GM04504 (cell line): ENCODE measurements at regions not wholly inside any gene's neighbourhood (a gene's known extent, or its start where the extent isn't known, plus 50 kb on each side); places are given as distances from the start of the nearest gene placed in this dataset.
"Not testable (repeated sequence)": the region's sequence is repeated elsewhere in the genome, so short reads cannot be mapped to it uniquely, and the experiment has no call there.

Experiments used
- DNase-seq: peaks from one replicate; pipeline ENCODE4 v3.0.0-alpha.2; 2012; ENCODE audit warnings: low read depth

DNA sequence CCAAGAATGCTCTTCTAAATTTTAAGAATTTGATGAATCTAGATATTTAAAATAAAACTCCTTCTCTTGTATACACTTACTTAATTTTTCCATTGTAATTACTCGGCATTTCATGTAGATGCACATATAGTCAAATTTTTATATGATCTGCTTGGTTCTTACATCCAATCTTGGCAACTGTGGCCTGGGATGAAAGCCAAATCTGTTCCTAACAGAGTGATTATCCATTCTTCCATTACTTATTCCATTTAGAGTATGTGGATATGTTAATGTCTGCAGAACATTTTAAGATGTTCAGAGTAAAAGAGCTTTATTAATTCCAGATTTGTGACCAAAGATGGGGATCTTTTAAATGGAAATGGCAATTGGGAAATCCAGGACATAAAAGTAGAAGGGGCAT lies 144.1 kb upstream of the PDE7B start:
- DNase-seq: no peak

DNA sequence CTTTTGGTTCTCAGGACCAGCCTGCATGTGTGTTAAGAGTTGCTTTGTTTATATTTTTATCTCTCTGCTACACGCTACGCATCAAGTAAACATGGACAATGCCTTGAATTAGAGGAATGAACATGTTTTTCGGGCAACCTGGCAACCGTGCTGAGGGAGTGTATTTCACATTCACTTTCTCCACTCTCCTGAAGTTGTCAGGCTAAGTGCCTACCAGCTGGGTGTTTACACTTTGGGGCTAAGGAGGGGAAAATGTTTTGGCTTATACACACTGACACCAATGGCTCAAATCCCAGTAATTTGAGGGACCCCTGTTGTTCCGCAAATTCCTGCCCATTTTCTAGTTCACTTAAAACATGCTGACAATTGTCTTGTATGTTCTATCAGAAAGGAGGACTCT lies 141.5 kb upstream of the PDE7B start:
- no peak for DNase-seq

DNA sequence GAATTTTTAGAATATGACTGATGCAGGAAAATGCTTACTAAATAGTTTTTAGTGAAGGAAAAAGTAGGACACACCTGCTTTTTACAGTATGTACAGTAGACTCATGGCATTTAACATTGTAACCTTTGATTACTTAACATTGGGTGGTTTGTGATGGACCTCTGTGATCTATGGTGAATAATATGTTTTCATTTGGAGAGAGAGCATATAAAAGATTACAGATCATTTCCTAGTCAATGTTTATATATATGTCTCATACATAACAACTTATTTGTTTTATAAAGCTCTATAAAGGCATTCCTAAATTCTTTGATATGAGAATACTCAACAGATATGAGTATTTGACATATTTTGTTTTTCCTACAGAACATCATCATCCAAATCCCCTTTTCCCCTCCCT lies 129.3 kb upstream of the PDE7B start:
- DNase-seq: no peak

DNA sequence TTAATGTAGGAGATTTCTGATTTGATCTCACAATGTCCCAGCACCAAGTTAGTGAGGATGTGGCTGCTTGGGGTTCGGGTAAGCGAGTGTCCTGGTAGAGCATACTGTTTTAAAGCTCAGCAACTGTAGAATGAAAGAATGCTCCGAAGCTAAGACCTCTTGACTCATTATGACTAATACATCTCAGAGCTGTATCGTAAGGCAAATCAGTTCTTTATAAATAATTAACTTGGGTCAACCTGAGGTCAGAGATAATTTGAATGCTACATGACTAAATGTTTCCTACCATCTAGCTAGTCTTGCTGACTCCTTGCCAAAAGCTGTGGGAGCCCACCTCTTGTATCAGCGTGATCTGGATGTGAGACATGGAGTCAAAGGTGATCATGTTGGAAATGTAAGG lies 128.8 kb upstream of the PDE7B start:
- DNase-seq: peak; percentile 48

DNA sequence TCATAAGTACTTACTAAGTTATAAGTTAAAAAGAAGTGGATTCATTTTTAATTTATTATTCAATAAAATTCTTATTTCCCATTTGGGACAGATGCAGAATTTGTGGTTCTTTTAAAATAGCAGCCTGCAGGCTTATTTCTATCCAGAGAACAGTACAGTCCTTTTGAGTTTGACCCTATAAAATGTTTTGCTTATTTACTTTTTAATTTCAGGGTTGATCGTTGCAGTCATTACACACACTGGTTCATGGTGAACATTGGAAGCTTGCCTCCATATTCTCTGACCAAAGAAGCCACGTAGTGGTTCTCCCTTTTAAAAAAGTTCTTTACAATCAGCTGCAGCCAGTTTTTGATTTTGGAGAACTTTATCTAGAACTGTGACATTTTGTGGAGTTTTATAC lies 122.9 kb upstream of the PDE7B start:
- no peak for DNase-seq

DNA sequence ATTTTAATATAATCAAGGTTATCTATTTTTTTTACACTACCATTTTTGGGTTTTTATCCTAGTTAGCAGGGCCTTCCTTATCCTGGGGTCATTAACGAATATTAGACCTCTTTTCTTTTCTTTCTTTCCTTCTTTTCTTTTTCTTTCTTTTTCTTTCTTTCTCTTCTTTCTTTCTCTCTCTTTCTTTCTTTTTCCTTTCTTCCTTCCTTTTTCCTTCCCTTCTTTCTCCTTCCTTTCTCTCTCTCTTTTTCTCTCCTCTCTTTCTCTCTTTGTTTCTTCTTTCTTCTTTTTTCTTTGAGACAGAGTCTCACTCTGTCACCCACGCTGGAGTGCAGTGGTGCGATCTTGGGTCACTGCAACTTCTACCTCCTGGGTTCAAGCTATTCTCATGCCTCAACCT lies 120.4 kb upstream of the PDE7B start:
- no peak for DNase-seq

DNA sequence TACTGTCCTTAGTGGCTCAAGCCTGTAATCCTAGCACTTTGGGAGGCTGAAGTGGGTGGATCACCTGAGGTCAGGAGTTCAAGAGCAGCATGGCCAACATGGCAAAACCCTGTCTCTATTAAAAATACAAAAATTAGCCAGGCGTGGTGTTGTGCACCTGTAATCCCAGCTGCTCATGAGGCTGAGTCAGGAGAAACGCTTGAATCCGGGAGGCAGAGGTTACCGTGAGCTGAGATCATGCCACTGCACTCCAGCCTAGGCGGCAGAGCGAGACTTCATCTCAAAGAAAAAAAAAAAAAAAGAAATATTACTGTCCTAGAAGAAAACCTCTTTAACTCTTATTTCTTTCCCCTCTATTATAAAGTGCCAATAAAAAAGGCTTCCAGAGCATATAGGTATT lies 115.2 kb upstream of the PDE7B start:
- DNase-seq: not testable (repeated sequence)

DNA sequence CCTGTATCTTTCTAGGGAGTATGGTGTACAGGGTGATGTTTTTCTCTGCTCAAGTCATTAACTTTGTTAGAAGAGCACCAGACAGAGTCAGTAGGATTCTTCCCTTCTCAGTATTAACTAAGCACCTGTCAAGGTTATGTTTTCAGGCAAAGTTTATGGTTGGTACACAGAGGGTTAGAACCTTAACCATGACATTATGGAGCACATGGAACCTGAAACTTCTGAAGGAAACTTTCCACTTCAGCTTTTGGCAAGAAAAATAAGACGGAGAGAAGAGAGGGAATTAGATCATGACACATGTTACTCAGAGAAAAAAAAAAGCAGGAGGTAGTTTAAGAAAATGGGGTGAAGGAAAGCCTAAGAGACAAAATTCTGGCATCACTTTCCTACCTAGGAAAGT lies 112.9 kb upstream of the PDE7B start:
- no peak for DNase-seq

DNA sequence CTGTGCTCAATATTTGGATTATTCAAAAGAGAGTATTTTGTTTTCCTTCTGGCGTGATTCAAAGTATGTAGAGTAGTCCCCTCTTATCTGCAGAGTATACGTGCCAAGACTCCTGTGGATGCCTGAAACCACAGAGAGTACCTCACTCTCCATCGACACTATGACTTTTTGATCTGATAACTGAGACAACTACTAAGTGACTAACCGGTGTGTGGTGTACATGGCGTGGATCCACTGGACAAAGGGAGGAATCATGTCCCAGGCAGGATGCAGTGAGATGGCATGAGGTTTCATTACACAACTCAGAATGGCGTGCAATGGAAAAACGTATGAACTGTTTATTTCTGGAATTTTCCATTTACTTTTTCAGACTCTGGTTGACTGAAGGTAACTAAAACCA lies 112.2 kb upstream of the PDE7B start:
- DNase-seq: peak; percentile 7

DNA sequence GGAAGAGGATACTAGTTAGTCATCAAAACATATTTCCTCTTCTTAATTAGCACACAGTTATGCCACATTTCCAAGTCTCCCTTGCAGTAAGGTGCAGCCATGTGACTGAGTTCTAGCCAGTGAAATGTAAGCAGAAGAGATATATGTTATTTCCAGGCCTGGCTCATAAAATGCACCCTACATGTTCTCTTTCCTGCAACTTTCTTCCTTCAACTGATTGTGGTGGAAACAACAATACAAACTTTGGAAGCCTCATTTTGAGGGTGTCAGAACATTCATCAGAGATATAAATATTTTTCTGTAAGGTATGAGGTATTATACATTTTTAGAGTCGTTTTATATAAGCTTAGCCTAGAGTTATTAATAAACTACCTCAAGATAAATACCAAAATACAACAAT lies 110.9 kb upstream of the PDE7B start:
- no peak for DNase-seq

DNA sequence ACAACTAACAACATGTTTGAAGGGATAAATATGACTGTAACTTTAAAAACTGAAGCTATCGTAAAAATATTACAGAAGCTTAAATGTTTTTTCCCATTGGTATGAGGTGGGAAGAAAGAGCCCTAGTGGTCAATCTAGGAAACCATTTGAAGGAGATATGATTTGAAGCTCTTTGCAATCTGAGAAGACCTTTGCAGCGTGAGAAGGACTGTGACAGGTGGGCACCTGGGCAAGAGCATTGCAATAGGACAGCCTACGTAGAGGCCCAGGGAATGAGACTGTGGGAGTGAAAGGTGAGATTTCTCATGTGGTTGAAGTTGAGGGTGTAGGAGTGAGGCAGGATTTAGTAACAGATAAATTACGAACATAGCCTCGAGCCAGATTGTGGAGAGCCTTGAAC lies 108.0 kb upstream of the PDE7B start:
- no peak for DNase-seq

DNA sequence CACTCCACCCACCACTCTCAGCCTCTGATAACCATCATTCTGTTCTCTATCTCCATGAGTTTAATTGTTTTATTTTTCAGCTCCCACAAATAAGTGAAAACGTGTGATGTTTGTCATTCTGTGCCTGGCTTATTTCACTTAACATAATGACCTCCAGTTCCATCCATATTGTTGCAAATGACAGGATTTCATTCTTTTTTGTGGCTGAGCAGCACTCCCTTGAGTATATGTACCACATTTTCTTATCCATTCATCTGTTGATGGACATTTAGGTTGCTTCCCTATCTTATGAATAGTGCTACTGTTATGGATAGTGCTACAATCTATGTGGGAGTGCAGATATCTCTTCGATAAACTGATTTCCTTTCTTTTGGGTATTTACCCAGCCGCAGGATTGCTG lies 103.3 kb upstream of the PDE7B start:
- no peak for DNase-seq

DNA sequence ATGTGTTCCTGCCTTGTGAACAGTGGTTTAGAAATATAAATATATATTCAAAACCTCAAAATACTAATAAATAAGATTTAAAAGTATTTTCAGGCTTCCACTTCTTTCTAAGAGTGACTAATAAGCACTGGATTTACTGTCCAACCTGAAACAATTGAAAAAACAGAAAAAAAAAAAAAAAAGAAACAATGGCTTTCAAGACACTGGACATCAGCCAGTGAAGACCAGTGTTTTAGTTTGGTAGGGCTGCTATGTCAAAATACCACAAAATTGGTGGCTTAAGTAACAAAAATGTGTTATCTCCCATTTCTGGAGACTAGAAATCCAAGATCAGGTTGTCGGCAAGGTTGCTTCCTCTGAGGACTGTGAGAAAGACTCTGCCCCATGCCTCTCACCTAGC lies 101.4 kb upstream of the PDE7B start:
- no peak for DNase-seq

DNA sequence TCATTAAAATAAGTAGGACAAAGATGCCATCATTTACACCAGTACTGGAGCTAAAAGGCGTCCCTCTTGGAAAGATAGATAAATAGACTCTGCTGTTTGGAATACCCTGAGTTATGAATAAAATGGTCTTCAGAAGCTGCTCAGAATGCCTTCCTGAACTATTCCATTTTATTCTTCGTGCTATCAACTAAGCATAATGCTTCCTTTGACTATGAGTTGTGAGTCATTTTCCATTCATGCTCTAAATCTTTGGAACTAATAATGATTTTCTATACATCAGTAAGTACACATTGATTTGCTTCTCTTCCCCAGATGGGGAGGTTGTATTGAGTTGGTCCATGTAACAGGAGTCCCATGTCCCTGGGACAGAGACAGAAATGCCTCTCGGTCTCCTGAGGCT lies 98.3 kb upstream of the PDE7B start:
- DNase-seq: no peak

DNA sequence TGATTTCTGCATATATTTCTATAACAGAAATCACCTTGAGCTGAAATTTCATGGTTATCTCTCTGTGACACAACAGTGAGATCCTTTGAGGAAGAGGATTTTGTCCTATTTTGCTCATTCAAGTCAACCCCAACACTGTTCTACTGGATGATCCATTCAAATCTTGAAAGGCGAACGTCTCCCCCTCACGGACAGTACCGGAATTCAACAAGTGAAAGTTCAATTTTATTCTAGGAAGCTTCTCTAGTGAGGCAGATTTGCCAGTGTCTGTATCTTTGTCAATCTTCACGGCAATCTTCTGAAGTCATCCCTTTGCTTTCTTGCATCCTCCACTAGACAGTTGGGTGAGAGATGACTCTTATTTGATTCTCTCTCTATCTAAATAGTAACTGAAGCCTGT lies 91.7 kb upstream of the PDE7B start:
- no peak for DNase-seq

DNA sequence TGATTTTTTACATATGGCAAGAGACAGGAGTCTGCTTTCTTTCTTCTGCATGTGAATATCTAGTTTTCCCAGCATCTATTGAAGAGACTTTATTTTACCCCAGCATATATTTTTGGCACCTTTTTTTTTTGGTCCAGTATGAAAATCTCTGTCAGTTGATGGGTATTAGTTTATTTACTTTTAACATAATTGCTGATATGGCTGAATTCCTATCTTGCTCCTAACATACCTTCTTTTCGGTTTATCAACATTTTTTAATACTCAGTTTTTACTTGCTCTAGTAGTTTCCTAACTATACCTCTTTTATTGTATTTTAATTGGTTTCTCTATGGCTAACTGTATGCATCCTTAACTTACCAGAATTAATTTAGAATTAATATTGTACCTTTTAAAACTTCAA lies 77.5 kb upstream of the PDE7B start:
- DNase-seq: no peak

DNA sequence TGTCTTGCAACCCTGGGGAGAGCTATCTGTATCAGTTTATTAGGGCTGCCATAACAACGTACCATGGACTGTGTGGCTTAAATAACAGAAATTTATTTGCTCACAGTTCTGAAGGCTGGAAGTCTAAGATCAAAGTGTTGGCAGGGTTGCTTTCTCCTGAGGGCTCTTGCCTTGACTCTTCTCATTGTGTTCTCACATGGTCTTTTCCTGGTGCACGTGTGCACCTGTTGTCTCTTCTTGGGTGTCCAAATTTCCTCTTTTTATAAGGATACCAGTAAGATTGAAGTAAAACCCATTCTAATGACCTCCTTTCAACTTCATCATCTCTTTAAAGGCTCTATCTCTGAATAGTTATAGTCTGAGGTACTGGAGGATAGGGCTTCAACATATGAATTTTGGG lies 72.3 kb upstream of the PDE7B start:
- DNase-seq: no peak

DNA sequence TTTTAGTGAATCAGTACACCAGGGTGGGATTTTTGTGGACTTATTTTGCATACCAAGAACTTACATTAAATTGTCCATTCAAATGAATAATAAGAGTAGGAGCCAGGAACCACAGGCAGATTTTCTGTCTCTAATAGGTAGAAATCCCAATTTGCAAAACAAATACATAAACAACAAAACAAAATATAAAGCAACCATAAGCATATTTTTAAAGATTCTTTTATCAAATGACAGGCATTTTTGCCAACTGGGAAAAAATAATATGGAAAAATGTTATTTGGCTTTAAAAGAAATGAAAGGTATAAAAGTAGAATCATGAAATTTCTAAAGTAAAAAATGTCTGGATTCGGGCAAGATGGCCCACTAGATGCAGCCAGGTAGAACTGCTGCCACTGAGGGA lies 71.2 kb upstream of the PDE7B start:
- DNase-seq: no peak

DNA sequence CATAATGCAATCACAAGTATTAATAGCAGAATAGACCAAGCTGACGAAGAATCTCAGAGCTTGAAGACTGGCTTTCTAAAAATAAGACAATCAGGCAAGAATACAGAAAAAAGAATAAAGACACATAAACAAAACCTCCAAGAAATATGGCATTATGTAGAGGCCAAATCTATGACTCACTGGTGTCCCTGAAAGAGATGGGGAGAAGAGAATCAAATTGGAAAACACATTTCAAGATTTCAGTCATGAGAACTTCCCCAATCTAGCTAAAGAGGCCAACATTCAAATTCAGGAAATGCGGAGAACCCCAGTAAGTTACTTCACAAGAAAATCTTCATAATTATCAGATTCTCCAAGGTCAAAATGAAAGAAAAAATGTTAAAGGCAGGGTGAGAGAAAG lies 69.0 kb upstream of the PDE7B start:
- DNase-seq: no peak

DNA sequence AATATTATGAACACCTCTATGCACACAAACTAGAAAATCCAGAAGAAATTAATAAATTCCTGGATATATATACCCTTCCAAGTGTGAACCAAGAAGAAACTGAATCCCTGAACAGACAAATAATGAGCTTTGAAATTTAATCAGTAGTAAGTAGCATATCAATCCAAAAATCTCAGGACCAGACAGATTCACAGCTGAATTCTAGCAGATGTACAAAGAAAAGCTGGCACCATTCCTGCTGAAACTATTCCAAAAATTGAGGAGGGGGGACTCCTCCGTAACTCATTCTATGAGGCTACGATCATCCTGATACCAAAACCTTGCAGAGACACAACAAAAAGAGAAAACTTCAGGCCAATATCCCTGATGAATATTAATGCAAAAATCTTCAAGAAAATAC lies 67.0 kb upstream of the PDE7B start:
- DNase-seq: no peak

DNA sequence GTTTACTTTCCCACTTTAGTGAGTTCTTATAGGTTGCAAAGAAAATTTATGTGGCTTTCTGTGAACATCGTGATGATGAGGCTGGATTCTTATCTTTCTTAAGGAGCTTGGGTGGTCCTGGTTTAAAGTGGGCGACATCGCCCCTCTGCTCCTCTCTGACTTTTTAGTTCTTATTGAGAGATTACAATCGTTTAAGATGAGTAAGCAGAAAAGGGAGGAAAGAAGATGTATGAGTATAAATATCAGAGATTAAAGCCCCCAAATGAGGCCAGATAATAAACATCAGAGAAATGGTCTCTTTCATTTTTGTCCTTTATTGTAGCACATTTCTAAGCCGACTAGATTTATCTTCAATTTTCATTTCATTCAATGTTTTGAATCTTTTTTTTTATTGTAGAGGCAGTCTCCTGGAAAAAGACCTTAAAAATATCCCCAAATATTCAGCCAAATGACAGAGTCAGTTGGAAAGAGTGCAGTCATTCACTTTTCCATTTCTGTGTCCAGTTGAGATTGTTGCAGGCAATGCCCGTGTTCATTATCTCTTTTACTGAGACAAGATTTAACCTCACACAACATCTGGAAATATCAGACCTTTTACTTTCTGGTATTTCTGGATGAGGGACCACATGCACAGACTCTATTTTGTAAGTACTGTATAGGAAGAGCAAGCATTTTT lies 62.0 kb upstream of the PDE7B start:
- DNase-seq: no peak

DNA sequence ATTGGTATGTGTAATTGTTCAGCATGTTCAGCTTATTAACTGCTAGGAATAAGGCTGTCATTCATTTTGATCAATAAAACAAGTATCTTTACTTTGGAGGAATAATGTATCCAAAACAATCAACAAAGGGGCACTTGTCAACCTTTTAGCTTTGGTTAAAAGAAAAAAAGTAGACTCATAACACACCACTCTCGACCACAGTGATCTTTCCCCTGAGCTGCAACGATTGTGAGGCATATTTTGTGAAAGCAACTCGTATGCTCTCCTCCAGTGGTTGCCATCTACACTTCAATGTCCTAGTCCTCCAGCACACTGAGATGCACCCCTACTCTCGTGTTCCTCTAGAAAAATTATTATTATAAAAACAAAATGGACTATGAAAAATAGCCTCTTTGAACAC lies 60.1 kb upstream of the PDE7B start:
- no peak for DNase-seq

DNA sequence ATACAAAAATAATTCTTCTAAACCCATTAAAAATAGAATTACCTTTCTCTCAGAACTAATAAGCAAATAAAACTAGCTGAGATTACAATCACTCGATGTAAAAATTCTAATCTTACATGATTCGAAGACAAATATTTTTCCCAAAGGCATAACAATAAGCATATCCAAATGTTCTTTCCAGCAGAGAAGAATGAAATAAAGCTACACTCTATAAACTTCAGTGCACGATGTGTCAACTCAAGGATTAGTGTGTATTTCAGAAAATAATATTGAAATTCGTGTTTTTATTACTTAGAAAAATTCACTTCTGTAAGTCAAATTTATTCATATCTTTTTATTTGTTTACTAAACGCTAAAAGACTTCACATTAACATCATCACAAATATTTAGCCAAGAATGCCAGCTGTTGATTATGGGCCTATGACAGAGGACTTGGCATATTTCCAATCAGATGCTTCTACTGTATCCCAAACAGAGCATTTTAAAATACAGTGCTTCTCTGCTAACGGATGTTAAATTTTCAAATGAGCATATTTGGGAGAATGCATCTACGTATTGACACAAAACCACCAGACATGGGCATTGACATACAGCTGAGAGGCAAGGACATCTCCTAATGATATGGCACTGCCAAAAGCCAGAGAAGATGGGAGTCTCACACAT lies 54.7 kb upstream of the PDE7B start:
- DNase-seq: peak; percentile 10

DNA sequence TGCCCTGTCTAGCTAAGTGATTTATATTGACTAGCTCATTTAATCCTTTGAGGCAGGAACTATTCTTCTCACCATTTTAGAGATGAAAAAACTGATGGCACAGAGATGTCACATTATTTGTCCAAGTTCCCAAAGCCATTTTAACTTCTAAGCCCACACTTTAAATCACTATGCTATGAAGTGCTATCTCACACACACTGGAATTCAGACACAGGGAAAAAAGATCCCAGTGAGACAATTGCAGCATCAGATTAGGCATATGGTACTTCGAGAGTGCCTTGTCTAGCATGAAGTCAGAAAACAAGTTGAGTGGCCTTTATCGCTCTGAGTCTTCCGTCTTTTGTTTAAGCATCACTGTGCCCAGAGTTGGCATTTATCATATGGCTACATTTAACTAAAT lies 54.1 kb upstream of the PDE7B start:
- no peak for DNase-seq
